ENCODE measurements at regions not wholly inside any gene's neighbourhood (a gene's known extent, or its start where the extent isn't known, plus 50 kb on each side); places are given as distances from the start of the nearest gene placed in this dataset.

- Histone ChIP-seq H3K4me1 (no peaks in the 10 kb centered on the region), H3K9me3 (no peaks in the 10 kb centered on the region), H3K27me3 (no peaks in the 10 kb centered on the region), H3K27ac (no peak overlapping the region), H3K36me3 (no peaks in the 10 kb centered on the region), H3K4me3 (no peak overlapping the region)
- DNase-seq (ENCODE audit: low spot score in 2 of 2), result no peak
- WGBS, result 64% methylated on average over 3 of the region's 4 CpGs
- TF ChIP-seq EP300 (IDR thresholded peaks at IDR 0.05), result no peak
- no peak for TF ChIP-seq POLR2AphosphoS5 (IDR thresholded peaks at IDR 0.05)
- TF ChIP-seq POLR2A (IDR thresholded peaks at IDR 0.05), result no peak
- TF ChIP-seq, protein P1, sequence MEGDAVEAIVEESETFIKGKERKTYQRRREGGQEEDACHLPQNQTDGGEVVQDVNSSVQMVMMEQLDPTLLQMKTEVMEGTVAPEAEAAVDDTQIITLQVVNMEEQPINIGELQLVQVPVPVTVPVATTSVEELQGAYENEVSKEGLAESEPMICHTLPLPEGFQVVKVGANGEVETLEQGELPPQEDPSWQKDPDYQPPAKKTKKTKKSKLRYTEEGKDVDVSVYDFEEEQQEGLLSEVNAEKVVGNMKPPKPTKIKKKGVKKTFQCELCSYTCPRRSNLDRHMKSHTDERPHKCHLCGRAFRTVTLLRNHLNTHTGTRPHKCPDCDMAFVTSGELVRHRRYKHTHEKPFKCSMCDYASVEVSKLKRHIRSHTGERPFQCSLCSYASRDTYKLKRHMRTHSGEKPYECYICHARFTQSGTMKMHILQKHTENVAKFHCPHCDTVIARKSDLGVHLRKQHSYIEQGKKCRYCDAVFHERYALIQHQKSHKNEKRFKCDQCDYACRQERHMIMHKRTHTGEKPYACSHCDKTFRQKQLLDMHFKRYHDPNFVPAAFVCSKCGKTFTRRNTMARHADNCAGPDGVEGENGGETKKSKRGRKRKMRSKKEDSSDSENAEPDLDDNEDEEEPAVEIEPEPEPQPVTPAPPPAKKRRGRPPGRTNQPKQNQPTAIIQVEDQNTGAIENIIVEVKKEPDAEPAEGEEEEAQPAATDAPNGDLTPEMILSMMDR (IDR thresholded peaks at IDR 0.05), result no peak
These were observed 91.6 kb downstream of the PLCE1 start for GRCh38 chr10:94085288-94085687.

- Histone ChIP-seq H3K27ac (no peak overlapping the region), H3K36me3 (no peaks in the 10 kb centered on the region), H3K4me3 (no peak overlapping the region), H3K27me3 (no peaks in the 10 kb centered on the region), H3K9me3 (no peaks in the 10 kb centered on the region), H3K4me1 (no peaks in the 10 kb centered on the region)
- DNase-seq (ENCODE audit: low spot score in 2 of 2), result no peak
- 61% methylated on average over 5 of the region's 5 CpGs for WGBS
- TF ChIP-seq, protein P1 (IDR thresholded peaks at IDR 0.05), result no peak
- TF ChIP-seq POLR2A (IDR thresholded peaks at IDR 0.05), result no peak
- TF ChIP-seq POLR2AphosphoS5 (IDR thresholded peaks at IDR 0.05), result no peak
- TF ChIP-seq EP300 (IDR thresholded peaks at IDR 0.05), result no peak
These were observed 92.2 kb downstream of the PLCE1 start for GRCh38 chr10:94085766-94086437.

GRCh38 chr10:94088926-94089381 lies 95.2 kb downstream of the PLCE1 start:
- H3K27ac ChIP-seq, result no peak overlapping the region
- no peaks in the 10 kb centered on the region for H3K36me3 ChIP-seq
- TF ChIP-seq, protein P1 (IDR thresholded peaks at IDR 0.05), result no peak
- TF ChIP-seq POLR2A (IDR thresholded peaks at IDR 0.05) (no peak), POLR2AphosphoS5 (IDR thresholded peaks at IDR 0.05) (no peak), EP300 (IDR thresholded peaks at IDR 0.05) (no peak)
- H3K4me3 ChIP-seq, result no peak overlapping the region
- no peak for DNase-seq (ENCODE audit: low spot score in 2 of 2)
- H3K9me3 ChIP-seq, result no peaks in the 10 kb centered on the region
- 29% methylated on average over 7 of the region's 7 CpGs for WGBS
- no peaks in the 10 kb centered on the region for H3K4me1 ChIP-seq
- no peaks in the 10 kb centered on the region for H3K27me3 ChIP-seq

DNA sequence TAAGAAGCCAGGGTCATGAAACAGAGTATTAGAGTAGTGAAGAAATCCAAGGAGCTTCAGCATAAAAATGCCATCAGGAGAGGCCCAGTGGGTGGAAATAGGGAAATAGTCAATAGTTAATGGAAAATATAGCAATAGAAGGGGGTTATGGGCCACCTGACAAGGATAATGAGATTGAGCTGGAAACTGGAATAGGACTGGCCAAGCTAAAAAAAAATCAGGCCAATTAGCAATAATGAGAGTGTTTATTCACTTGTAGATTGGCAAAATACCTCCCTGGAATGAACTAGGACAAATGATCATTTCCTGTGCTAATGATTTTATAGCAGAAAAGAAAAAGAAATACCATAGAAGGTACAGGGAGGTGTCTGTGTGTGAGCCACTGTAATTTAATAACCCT lies 97.9 kb downstream of the PLCE1 start:
- no peak overlapping the region for H3K4me3 ChIP-seq
- TF ChIP-seq, protein P1 (IDR thresholded peaks at IDR 0.05), result no peak
- TF ChIP-seq EP300 (IDR thresholded peaks at IDR 0.05) (no peak), POLR2A (IDR thresholded peaks at IDR 0.05) (no peak), POLR2AphosphoS5 (IDR thresholded peaks at IDR 0.05) (no peak)
- H3K27me3 ChIP-seq, result no peaks in the 10 kb centered on the region
- H3K27ac ChIP-seq, result no peak overlapping the region
- no peak for DNase-seq (ENCODE audit: low spot score in 2 of 2)
- H3K36me3 ChIP-seq, result no peaks in the 10 kb centered on the region
- H3K4me1 ChIP-seq, result no peaks in the 10 kb centered on the region
- no peaks in the 10 kb centered on the region for H3K9me3 ChIP-seq

DNA sequence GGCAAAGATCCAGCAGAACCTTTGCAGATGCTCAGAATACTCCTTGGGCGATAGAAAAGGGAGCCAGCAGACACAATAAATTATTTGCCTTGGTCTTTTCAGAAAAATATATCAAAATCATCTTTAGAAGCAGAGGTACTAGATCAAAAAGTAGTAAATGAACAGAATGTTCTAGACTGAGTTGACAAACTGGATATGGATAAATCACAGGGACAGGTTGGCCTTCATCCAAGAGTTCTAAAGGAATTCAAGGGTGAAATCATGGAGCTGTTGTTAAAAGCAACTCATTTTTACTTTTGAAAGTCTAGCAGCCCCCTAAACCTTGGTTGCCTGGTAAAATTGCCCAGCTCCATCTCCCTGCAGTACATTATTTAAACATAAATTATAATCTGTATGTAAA lies 99.1 kb downstream of the PLCE1 start:
- no peak overlapping the region for H3K4me3 ChIP-seq
- no peak for DNase-seq (ENCODE audit: low spot score in 2 of 2)
- no peaks in the 10 kb centered on the region for H3K9me3 ChIP-seq
- no peak overlapping the region for H3K27ac ChIP-seq
- 63% methylated on average over 1 of the region's 1 CpG for whole genome bisulfite sequencing
- H3K27me3 ChIP-seq, result no peaks in the 10 kb centered on the region
- no peaks in the 10 kb centered on the region for H3K36me3 ChIP-seq
- TF ChIP-seq EP300 (IDR thresholded peaks at IDR 0.05), result no peak
- TF ChIP-seq POLR2A (IDR thresholded peaks at IDR 0.05), result no peak
- TF ChIP-seq POLR2AphosphoS5 (IDR thresholded peaks at IDR 0.05), result no peak
- TF ChIP-seq, protein P1 (IDR thresholded peaks at IDR 0.05), result no peak
- H3K4me1 ChIP-seq, result no peaks in the 10 kb centered on the region
